Fibroblast of mammary gland (primary cell): ENCODE measurements at regions not wholly inside any gene's neighbourhood (a gene's known extent, or its start where the extent isn't known, plus 50 kb on each side); places are given as distances from the start of the nearest gene placed in this dataset.

Source experiments
- DNase-seq: peaks from one replicate; pipeline ENCODE4 v3.0.0-alpha.2; 2010; ENCODE audit warnings: low read depth
- H3K4me3 ChIP-seq: 2 replicates; pipeline ENCODE4 v1.5.1; 2011; ENCODE audit warnings: low read depth, mild to moderate bottlenecking, low read length, moderate library complexity; ENCODE audit not compliant: control insufficient read depth
- CTCF ChIP-seq: conservative IDR thresholded peaks from 2 replicates; pipeline ENCODE4 v1.5.1; 2011; ENCODE audit warnings: low read depth, low read length, inconsistent platforms; ENCODE audit not compliant: control insufficient read depth, insufficient read depth

- TF ChIP-seq CTCF = no peak
- H3K4me3 ChIP-seq = no peak overlapping the region
- DNase-seq = no peak
Measured at GRCh38 chr4:174438711-174439110, 83.6 kb downstream of the HPGD start.

GRCh38 chr4:174437749-174438148 lies 84.5 kb downstream of the HPGD start:
- TF ChIP-seq CTCF = no peak
- H3K4me3 ChIP-seq = no peak overlapping the region
- DNase-seq = no peak

- peak; percentile 95 for DNase-seq
- no peak for TF ChIP-seq CTCF
- H3K4me3 ChIP-seq = no peak overlapping the region
Measured at GRCh38 chr4:174437324-174437723, 85.0 kb downstream of the HPGD start.

GRCh38 chr4:174436377-174436776 lies 85.9 kb downstream of the HPGD start:
- DNase-seq = no peak
- no peak for TF ChIP-seq CTCF
- no peak overlapping the region for H3K4me3 ChIP-seq

- H3K4me3 ChIP-seq = no peak overlapping the region
- no peak for TF ChIP-seq CTCF
- DNase-seq = no peak
Measured at GRCh38 chr4:174435974-174436373, 86.3 kb downstream of the HPGD start.

GRCh38 chr4:174434455-174434854 lies 87.8 kb downstream of the HPGD start:
- H3K4me3 ChIP-seq = no peak overlapping the region
- TF ChIP-seq CTCF = no peak
- DNase-seq = no peak

- H3K4me3 ChIP-seq = no peak overlapping the region
- DNase-seq = no peak
- no peak for TF ChIP-seq CTCF
Measured at GRCh38 chr4:174430576-174430975, 91.7 kb downstream of the HPGD start.
